Kidney (tissue), 13 donors: ENCODE measurements at regions not wholly inside any gene's neighbourhood (a gene's known extent, or its start where the extent isn't known, plus 50 kb on each side); places are given as distances from the start of the nearest gene placed in this dataset.

Source experiments
- DNase-seq, 5 donors: peaks; one replicate each; pipeline ENCODE4 v3.0.0-alpha.2; 2013 to 2020
- FAIRE-seq: peaks from 2 replicates; lab custom pipeline; 2012; peaks lifted over from hg19 to GRCh38; lab: Jason Lieb, UNC
- H3K27ac ChIP-seq, 2 donors: one replicate each; pipeline ENCODE4 v1.7.0; 2013; ENCODE audit warnings: low read depth in 2 of 2, low read length in 2 of 2, inconsistent platforms in 1 of 2
- H3K27me3 ChIP-seq: one replicate; pipeline ENCODE4 v1.7.1; 2013; ENCODE audit warnings: low read length, inconsistent platforms; ENCODE audit not compliant: control insufficient read depth, insufficient read depth
- H3K36me3 ChIP-seq, 3 donors: one replicate each; pipeline versions ENCODE4 v1.7.0 to v1.7.1; 2013; ENCODE audit warnings: low read length in 3 of 3, control low read depth in 1 of 3, inconsistent platforms in 1 of 3; ENCODE audit not compliant: insufficient read depth in 3 of 3, control insufficient read depth in 2 of 3
- H3K4me1 ChIP-seq, 3 donors: one replicate each; pipeline versions ENCODE4 v1.7.0 to v1.7.1; 2013; ENCODE audit warnings: low read length in 3 of 3, inconsistent platforms in 1 of 3, low read depth in 1 of 3; ENCODE audit not compliant: control insufficient read depth in 2 of 3, insufficient read depth in 2 of 3
- H3K4me3 ChIP-seq, 3 donors: one replicate each; pipeline versions ENCODE4 v1.7.0 to v1.8.1; 2013; ENCODE audit warnings: low read length in 3 of 3, control low read depth in 1 of 3, inconsistent platforms in 1 of 3
- H3K9ac ChIP-seq, 3 donors: one replicate each; pipeline versions ENCODE4 v1.7.0 to v1.7.1; 2013; ENCODE audit warnings: low read length in 3 of 3, control low read depth in 1 of 3, inconsistent platforms in 1 of 3
- H3K9me3 ChIP-seq, 3 donors: one replicate each; pipeline versions ENCODE4 v1.7.0 to v1.7.1; 2013; ENCODE audit warnings: low read length in 3 of 3, control low read depth in 1 of 3, inconsistent platforms in 1 of 3; ENCODE audit not compliant: control insufficient read depth in 2 of 3, insufficient read depth in 1 of 3
- CTCF ChIP-seq: IDR thresholded peaks from 3 replicates; pipeline ENCODE4 v1.5.1; 2012; ENCODE audit warnings: mild to moderate bottlenecking, moderate library complexity, borderline replicate concordance; ENCODE audit not compliant: insufficient read depth; ENCODE audit errors: extremely low read depth
- intact Hi-C: fragments of 100-400 bp; cut with DNase I; formaldehyde crosslinking; loops from one replicate; pipeline ENCODE4 v1.11.1; 2022
- donor health status: control.
- donor health status: control.
- donor health status: control.
- donor health status: control.
- donor health status: control.
- donor health status: DM: yes; HTN: yes; CAD: no.
- donor health status: Normal renal cell carcinoma (clear cell type).

DNA sequence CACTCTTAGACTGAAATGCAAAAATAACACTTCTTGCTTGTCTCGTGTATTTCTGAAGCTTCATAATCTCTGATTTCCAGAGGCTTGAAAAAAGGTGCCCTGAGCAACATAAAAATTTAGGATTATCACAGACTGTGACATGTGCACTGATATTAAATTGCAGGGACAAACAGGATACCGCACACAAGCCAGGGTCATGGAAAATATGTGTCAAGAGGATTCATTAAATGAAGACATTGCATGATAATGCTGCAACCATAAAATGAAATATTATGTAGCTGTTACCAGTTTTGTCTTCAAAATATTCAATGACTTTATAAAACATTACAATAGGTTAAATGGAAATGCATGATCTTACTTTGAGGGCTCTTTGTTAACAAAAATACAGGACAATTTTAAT lies 328.0 kb downstream of the KCTD8 start:
- no peak for DNase-seq
- Histone ChIP-seq H3K27ac (no peak overlapping the region), H3K36me3 (no peaks in the 10 kb centered on the region), H3K27me3 (no peaks in the 10 kb centered on the region), H3K9ac (no peak overlapping the region), H3K4me3 (no peak overlapping the region), H3K4me1 (no peaks in the 10 kb centered on the region), H3K9me3 (no peaks in the 10 kb centered on the region)
- FAIRE-seq, result no peak
- no peak for TF ChIP-seq CTCF
- intact Hi-C loops, result no loop called here

GRCh38 chr4:44121210-44121609 lies 327.4 kb downstream of the KCTD8 start:
- Histone ChIP-seq H3K9ac (no peak overlapping the region), H3K4me3 (no peak overlapping the region), H3K4me1 (no peaks in the 10 kb centered on the region), H3K36me3 (no peaks in the 10 kb centered on the region), H3K9me3 (no peaks in the 10 kb centered on the region), H3K27ac (no peak overlapping the region), H3K27me3 (no peaks in the 10 kb centered on the region)
- TF ChIP-seq CTCF, result no peak
- no peak for FAIRE-seq
- no peak for DNase-seq
- intact Hi-C loops, result no loop called here
